Right lobe of liver (tissue), 6 donors: ENCODE measurements at regions not wholly inside any gene's neighbourhood (a gene's known extent, or its start where the extent isn't known, plus 50 kb on each side); places are given as distances from the start of the nearest gene placed in this dataset.

ENCODE experiments used
- ATAC-seq, 4 donors: fragments of 200-7000 bp; cut with Tn5 transposase; one replicate each; pipeline ENCODE4 v1.9.1; 2020; ENCODE audit warnings: mild to moderate bottlenecking in 4 of 4, moderate library complexity in 4 of 4
- DNase-seq, 3 donors: peaks; one replicate each; pipeline ENCODE4 v3.0.0-alpha.2; 2020
- H3K27ac ChIP-seq, 3 donors: fragments of 200-600 bp; one replicate each; pipeline ENCODE4 v1.8.0; 2022
- H3K27me3 ChIP-seq, 2 donors: fragments of 200-600 bp; one replicate each; pipeline ENCODE4 v1.8.0; 2022
- H3K36me3 ChIP-seq, 4 donors: fragments of 200-600 bp; sonication (generic) in 1 of 4; one replicate each; pipeline versions ENCODE4 v1.5.1 to v1.8.0; 2017 to 2022; ENCODE audit warnings: control low read depth in 1 of 4
- H3K4me1 ChIP-seq, 4 donors: fragments of 200-600 bp; sonication (generic) in 1 of 4; one replicate each; pipeline versions ENCODE4 v1.5.1 to v1.8.0; 2017 to 2022; ENCODE audit warnings: control low read depth in 1 of 4
- H3K4me3 ChIP-seq, 3 donors: fragments of 200-600 bp; one replicate each; pipeline ENCODE4 v1.8.0; 2022
- H3K9me3 ChIP-seq, 4 donors: fragments of 200-600 bp; sonication (generic) in 1 of 4; one replicate each; pipeline versions ENCODE4 v1.5.1 to v1.8.0; 2017 to 2022; ENCODE audit warnings: control low read depth in 1 of 4
- POLR2A ChIP-seq: fragments of 450-650 bp; IDR thresholded peaks from one replicate; pipeline ENCODE4 v1.6.1; 2017; ENCODE audit warnings: antibody characterized with exemption, mild to moderate bottlenecking
- whole genome bisulfite sequencing: methylation state at CpG from one replicate; pipeline ENCODE4 v1.1.6; 2018; ENCODE audit warnings: low coverage, low lambda C conversion rate; ENCODE audit not compliant: insufficient coverage; ENCODE audit errors: missing lambda C conversion rate; 5-methylcytosine and 5-hydroxymethylcytosine counted together
- intact Hi-C, 2 donors: fragments of 100-400 bp; cut with DNase I; formaldehyde crosslinking; loops; one replicate each; pipeline versions ENCODE4 v1.11.2 to v1.14.1; 2022
- TF ChIP-seq, protein P1 (sequence below), 4 donors: fragments of 200-600 bp in 3 of 4; fragments of 450-650 bp in 1 of 4; IDR thresholded peaks; one replicate each; pipeline versions ENCODE4 v1.5.1 to v1.8.0; 2016 to 2022; ENCODE audit warnings: antibody characterized with exemption in 4 of 4, mild to moderate bottlenecking in 2 of 4
- donor health status: DM: no; HTN: yes; CAD: no.
- donor health status: DM: no; HTN: no; CAD: no.
- donor health status: DM: no; HTN: no; CAD: no.
- donor health status: DM: no; HTN: yes; CAD: no.
- donor health status: DM: no; HTN: yes; CAD: no.

DNA sequence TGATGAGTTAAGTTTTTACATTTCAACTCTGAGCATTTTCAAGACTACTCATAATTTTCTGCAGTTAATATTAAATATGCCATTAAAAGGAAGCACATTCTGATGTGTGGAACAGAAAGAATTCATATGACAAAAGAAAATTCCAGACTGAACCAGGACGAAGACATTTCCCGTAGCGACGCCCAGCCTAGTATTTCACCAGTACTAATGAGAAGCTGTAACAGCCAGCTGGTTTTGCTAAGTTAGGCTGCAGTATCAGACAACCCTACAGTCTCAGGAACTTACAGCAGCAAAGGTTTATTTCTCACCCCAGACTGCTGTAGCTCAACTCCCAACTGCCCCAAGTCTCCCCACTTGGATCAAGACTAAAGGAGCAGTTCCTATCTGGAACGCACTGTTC, 91.6 kb downstream of the TMEM174 start:
- no peak for DNase-seq
- ATAC-seq = no peak
- H3K4me1 ChIP-seq = no peaks in the 10 kb centered on the region
- no peaks in the 10 kb centered on the region for H3K36me3 ChIP-seq
- TF ChIP-seq, protein P1, sequence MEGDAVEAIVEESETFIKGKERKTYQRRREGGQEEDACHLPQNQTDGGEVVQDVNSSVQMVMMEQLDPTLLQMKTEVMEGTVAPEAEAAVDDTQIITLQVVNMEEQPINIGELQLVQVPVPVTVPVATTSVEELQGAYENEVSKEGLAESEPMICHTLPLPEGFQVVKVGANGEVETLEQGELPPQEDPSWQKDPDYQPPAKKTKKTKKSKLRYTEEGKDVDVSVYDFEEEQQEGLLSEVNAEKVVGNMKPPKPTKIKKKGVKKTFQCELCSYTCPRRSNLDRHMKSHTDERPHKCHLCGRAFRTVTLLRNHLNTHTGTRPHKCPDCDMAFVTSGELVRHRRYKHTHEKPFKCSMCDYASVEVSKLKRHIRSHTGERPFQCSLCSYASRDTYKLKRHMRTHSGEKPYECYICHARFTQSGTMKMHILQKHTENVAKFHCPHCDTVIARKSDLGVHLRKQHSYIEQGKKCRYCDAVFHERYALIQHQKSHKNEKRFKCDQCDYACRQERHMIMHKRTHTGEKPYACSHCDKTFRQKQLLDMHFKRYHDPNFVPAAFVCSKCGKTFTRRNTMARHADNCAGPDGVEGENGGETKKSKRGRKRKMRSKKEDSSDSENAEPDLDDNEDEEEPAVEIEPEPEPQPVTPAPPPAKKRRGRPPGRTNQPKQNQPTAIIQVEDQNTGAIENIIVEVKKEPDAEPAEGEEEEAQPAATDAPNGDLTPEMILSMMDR (IDR thresholded peaks at IDR 0.05) = no peak
- no peak for TF ChIP-seq POLR2A
- H3K27me3 ChIP-seq = no peaks in the 10 kb centered on the region
- 71% methylated on average over 1 of the region's 5 CpGs for WGBS
- no peak overlapping the region for H3K4me3 ChIP-seq
- H3K27ac ChIP-seq = no peak overlapping the region
- H3K9me3 ChIP-seq = no peaks in the 10 kb centered on the region
- intact Hi-C loops = no loop called here

GRCh38 chr5:73263001-73263710, 90.2 kb downstream of the TMEM174 start:
- Histone ChIP-seq H3K36me3 (no peaks in the 10 kb centered on the region), H3K4me3 (no peak overlapping the region), H3K27ac (no peak overlapping the region), H3K4me1 (no peaks in the 10 kb centered on the region), H3K9me3 (no peaks in the 10 kb centered on the region), H3K27me3 (no peaks in the 10 kb centered on the region)
- DNase-seq (no peak), ATAC-seq (no peak)
- intact Hi-C loops = no loop called here
- no peak for TF ChIP-seq POLR2A

GRCh38 chr5:73256862-73257261, 83.9 kb downstream of the TMEM174 start:
- intact Hi-C loops = no loop called here
- 50% methylated on average over 1 of the region's 1 CpG for WGBS
- no peak for TF ChIP-seq POLR2A
- TF ChIP-seq, protein P1 (IDR thresholded peaks at IDR 0.05) = no peak
- no peak for DNase-seq
- Histone ChIP-seq H3K4me3 (no peak overlapping the region), H3K4me1 (no peaks in the 10 kb centered on the region), H3K9me3 (no peaks in the 10 kb centered on the region), H3K36me3 (no peaks in the 10 kb centered on the region), H3K27me3 (no peaks in the 10 kb centered on the region), H3K27ac (no peak overlapping the region)
- no peak for ATAC-seq

GRCh38 chr5:73256462-73256861, 83.5 kb downstream of the TMEM174 start:
- TF ChIP-seq, protein P1 (IDR thresholded peaks at IDR 0.05) = no peak
- no peak for TF ChIP-seq POLR2A
- 50% methylated on average over 1 of the region's 2 CpGs for WGBS
- DNase-seq = no peak
- no peak for ATAC-seq
- H3K4me1 ChIP-seq = no peaks in the 10 kb centered on the region
- no peaks in the 10 kb centered on the region for H3K9me3 ChIP-seq
- intact Hi-C loops = no loop called here
- no peaks in the 10 kb centered on the region for H3K27me3 ChIP-seq
- H3K4me3 ChIP-seq = no peak overlapping the region
- H3K36me3 ChIP-seq = no peaks in the 10 kb centered on the region
- H3K27ac ChIP-seq = no peak overlapping the region

GRCh38 chr5:73256012-73256411, 83.0 kb downstream of the TMEM174 start:
- Histone ChIP-seq H3K4me1 (no peaks in the 10 kb centered on the region), H3K27me3 (no peaks in the 10 kb centered on the region), H3K9me3 (no peaks in the 10 kb centered on the region), H3K4me3 (no peak overlapping the region), H3K36me3 (no peaks in the 10 kb centered on the region), H3K27ac (no peak overlapping the region)
- no peak for TF ChIP-seq POLR2A
- TF ChIP-seq, protein P1 (IDR thresholded peaks at IDR 0.05) = no peak
- no peak for DNase-seq
- ATAC-seq = no peak
- intact Hi-C loops = no loop called here
- WGBS = 49% methylated on average over 6 of the region's 6 CpGs
